ENCODE measurements at regions not wholly inside any gene's neighbourhood (a gene's known extent, or its start where the extent isn't known, plus 50 kb on each side); places are given as distances from the start of the nearest gene placed in this dataset.

DNA sequence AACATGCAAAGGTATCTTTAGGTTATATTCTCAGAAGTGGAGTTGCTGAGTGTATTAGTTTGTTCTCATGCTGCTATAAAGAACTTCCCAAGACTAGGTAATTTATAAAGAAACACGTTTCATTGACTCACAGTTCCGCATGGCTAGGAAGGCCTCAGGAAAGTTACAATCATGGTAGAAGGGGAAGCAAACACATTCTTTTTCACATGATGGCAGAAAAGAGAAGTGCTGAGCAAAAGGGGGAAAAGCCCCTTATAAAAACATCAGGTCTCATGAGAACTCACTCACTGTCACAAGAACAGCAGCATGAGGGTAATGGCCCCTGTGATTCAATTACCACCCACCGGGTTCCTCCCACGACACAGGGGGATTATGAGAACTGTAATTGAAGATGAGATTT lies 163.6 kb upstream of the PRLR start:
- no peak overlapping the region for H3K27ac ChIP-seq
- intact Hi-C loops (cut with DNase I): no loop called here
- ATAC-seq (no peak), DNase-seq (no peak)
- TF ChIP-seq CTCF (IDR thresholded peaks at IDR 0.05): no peak
- no peaks in the 10 kb centered on the region for H3K27me3 ChIP-seq
- H3K36me3 ChIP-seq: no peaks in the 10 kb centered on the region
- no peaks in the 10 kb centered on the region for H3K9me3 ChIP-seq
- no peaks in the 10 kb centered on the region for H3K4me1 ChIP-seq
- no peak overlapping the region for H3K4me3 ChIP-seq

GRCh38 chr5:35384658-35385057 lies 154.4 kb upstream of the PRLR start:
- H3K27ac ChIP-seq: no peak overlapping the region
- no peaks in the 10 kb centered on the region for H3K36me3 ChIP-seq
- intact Hi-C loops (cut with DNase I): no loop called here
- DNase-seq: no peak
- no peak overlapping the region for H3K4me3 ChIP-seq
- no peak for TF ChIP-seq CTCF (IDR thresholded peaks at IDR 0.05)
- no peaks in the 10 kb centered on the region for H3K9me3 ChIP-seq
- no peaks in the 10 kb centered on the region for H3K27me3 ChIP-seq
- peak; percentile 30 for ATAC-seq
- no peaks in the 10 kb centered on the region for H3K4me1 ChIP-seq

- no peak for ATAC-seq
- intact Hi-C loops (cut with DNase I): no loop called here
- Histone ChIP-seq H3K36me3 (no peaks in the 10 kb centered on the region), H3K4me1 (no peaks in the 10 kb centered on the region), H3K27ac (no peak overlapping the region), H3K4me3 (no peak overlapping the region), H3K27me3 (no peaks in the 10 kb centered on the region), H3K9me3 (no peaks in the 10 kb centered on the region)
- no peak for DNase-seq
- TF ChIP-seq CTCF (IDR thresholded peaks at IDR 0.05): no peak
Observed at GRCh38 chr5:35383041-35383440, 152.8 kb upstream of the PRLR start.

DNA sequence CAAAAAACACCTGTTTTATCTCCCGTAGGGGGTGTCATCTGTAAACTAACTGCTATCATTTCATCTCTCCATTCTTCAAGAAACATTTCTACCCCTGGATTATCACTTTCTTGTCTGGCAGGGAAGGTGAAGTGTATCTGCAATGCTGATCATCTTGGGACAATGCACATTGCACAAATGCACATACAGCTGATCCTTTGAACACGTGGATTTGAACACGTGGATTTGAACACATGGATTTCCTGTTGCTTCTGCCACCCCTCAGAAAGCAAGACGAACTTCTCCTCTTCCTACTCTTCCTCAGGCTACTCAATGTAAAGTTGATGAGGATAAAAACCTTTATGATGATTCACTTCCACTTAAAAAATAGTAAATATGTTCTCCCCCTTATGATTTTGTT lies 147.4 kb upstream of the PRLR start:
- Histone ChIP-seq H3K27ac (no peak overlapping the region), H3K4me3 (no peak overlapping the region), H3K36me3 (no peaks in the 10 kb centered on the region), H3K4me1 (no peaks in the 10 kb centered on the region), H3K27me3 (no peaks in the 10 kb centered on the region), H3K9me3 (no peaks in the 10 kb centered on the region)
- intact Hi-C loops (cut with DNase I): no loop called here
- no peak for ATAC-seq
- no peak for TF ChIP-seq CTCF (IDR thresholded peaks at IDR 0.05)
- DNase-seq: no peak

DNA sequence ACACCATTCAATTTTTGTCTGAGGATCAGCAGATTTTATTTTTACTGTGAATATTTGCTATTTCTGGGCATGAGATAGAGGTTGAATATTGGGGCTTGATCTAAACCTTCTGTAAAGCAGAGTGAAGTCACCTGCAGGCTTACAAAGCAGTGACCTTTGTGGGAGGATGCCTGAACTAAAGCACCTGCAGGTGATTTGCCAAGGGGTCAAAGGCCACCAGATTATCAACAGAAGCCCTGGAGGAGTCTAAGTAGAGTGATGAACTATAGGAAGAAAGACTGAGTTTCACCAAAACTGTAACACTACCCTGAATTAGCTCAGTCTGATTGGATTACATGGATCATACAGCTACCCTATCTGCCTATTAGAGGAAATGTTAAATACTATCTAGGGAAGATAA lies 144.3 kb upstream of the PRLR start:
- no peaks in the 10 kb centered on the region for H3K27me3 ChIP-seq
- TF ChIP-seq CTCF (IDR thresholded peaks at IDR 0.05): no peak
- intact Hi-C loops (cut with DNase I): no loop called here

DNA sequence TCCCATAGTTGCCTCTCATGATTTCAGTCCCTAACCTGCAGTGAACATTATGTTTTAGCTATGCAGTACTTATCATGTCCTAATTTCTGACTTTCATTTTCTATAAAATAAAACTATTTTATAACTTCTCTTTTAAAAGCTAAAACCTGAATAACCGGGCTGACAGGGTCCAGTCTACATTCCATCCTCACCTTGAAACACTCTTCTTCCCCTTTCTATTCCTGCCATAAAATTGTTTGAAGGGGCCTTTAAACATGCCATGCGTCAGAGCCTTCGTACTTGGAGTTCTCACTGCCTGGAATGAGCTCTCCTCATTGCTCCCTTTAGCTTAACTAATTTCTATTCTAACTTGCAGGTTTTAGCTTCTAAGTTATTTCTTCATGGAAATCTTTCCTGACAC lies 143.0 kb upstream of the PRLR start:
- Histone ChIP-seq H3K27me3 (no peaks in the 10 kb centered on the region), H3K36me3 (no peaks in the 10 kb centered on the region), H3K4me1 (no peaks in the 10 kb centered on the region), H3K27ac (no peak overlapping the region), H3K9me3 (no peaks in the 10 kb centered on the region), H3K4me3 (no peak overlapping the region)
- intact Hi-C loops (cut with DNase I): no loop called here
- DNase-seq (no peak), ATAC-seq (no peak)
- no peak for TF ChIP-seq CTCF (IDR thresholded peaks at IDR 0.05)

More for the DNA sequence above, 144.3 kb upstream of the PRLR start:
- no peak for DNase-seq
- Histone ChIP-seq H3K36me3 (no peaks in the 10 kb centered on the region), H3K9me3 (no peaks in the 10 kb centered on the region), H3K4me3 (no peak overlapping the region), H3K27ac (no peak overlapping the region), H3K4me1 (no peaks in the 10 kb centered on the region)
- ATAC-seq: no peak
